22Rv1 (cell line): ENCODE measurements at regions not wholly inside any gene's neighbourhood (a gene's known extent, or its start where the extent isn't known, plus 50 kb on each side); places are given as distances from the start of the nearest gene placed in this dataset.

Source experiments
- H3K27ac ChIP-seq: fragments of 450-650 bp; 2 replicates; pipeline ENCODE4 v1.5.1; 2017
- CTCF ChIP-seq: fragments of 450-650 bp; IDR thresholded peaks from 2 replicates; pipeline ENCODE4 v1.5.1; 2017; ENCODE audit warnings: mild to moderate bottlenecking
- ZFX ChIP-seq: fragments of 450-650 bp; IDR thresholded peaks from 2 replicates; pipeline ENCODE4 v1.6.1; 2017; ENCODE audit warnings: antibody characterized with exemption, borderline replicate concordance

DNA sequence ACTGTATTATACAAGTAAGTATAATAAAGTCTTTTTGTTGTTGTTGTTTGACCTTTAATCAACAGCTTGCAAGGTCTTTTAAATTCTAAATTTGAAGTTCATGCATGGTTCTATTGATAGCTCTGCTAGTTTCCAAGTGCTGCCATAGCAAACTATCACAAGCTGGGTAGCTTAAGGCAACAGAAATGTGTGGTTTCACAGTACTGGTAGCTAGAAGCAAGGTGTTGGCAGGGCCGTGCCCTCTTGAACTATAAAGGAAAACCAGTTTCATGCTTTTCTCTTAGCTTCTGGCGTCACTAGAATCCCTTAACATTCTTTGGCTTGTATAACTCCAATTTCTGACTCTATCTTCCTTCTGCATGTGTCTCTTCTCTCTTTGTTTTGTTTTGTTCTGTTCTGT is 1021.9 kb upstream of the AUTS2 start:
- H3K27ac ChIP-seq = no peak overlapping the region
- TF ChIP-seq CTCF (no peak), ZFX (no peak)

DNA sequence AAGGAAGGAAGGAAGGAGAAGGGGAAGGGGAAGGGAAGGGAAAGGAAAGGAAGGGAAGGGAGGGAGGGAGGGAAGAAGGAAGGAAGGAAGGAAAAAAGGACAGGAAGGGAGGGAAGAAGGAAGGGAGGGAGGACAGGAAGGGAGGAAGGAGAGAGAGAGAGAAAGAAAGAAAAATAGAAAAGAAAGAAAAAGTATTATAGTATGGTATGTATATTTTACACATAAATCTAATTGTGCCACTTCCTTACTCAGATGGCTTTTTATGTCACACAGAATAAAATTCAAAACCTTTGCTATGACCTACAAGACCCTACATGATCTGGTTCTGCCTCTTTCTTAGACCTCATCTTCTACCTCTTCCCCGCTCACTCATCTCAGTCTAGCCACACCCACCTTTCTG is 1016.9 kb upstream of the AUTS2 start:
- TF ChIP-seq ZFX = no peak
- TF ChIP-seq CTCF = no peak
- H3K27ac ChIP-seq = no peak overlapping the region

DNA sequence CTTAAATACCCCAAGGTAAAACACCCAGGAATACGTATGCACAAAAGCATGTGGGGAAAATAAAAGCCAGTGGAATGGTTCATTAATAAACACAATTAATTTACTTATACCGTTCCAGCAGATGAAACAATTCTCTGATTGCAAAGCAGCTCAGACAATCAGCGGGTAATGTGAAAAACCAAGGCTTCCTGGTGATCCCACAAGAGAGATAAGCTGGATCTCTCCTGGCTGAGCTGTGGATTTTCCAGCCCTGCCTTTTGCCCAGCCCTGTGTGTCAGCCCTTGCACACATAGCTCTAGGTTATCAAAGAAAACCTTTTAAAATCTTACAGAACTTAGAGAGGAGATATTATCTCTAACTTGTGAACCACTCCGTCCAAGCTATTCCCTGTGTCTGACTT is 1010.7 kb upstream of the AUTS2 start:
- TF ChIP-seq ZFX (no peak), CTCF (no peak)
- no peak overlapping the region for H3K27ac ChIP-seq

DNA sequence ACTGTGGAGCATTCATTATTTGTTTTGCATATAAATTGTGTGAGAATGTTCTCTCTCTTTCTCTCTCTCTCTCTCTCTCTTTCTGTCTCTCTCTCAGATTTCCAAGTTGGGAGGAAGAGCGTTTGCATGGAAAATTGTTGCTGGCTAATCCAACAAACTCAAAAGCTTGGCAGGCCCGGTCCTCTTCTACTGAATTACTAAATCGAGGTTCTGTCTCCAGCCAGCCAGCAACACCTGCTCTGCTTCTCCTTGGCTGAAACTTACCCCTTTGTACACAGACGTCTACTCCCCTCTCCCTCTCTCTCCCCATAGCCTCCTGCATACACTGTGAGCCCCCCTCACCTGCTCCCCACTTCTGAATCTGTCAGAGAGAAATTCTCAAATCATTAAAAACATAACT is 996.4 kb upstream of the AUTS2 start:
- H3K27ac ChIP-seq = no peak overlapping the region
- TF ChIP-seq CTCF = no peak
- TF ChIP-seq ZFX = no peak

DNA sequence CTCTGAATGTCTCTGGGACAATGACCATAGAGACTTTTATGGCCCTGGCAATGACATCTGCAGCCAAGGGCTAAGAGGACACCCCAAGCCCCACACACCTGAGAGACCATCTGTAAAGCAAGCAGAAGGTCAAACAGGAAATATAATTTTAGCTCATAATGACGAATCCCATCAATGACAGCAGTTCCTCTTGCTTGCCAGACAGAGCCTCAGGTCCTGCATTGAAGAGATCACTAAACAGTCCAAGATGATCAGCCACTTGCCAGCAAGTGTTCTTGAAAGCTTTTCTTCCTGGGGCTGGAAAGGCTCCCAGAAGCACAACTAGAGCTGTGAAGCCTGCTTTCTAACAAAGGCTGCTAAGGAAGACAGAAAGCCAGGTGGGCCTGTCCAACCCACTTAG is 993.7 kb upstream of the AUTS2 start:
- no peak overlapping the region for H3K27ac ChIP-seq
- TF ChIP-seq CTCF (no peak), ZFX (no peak)

DNA sequence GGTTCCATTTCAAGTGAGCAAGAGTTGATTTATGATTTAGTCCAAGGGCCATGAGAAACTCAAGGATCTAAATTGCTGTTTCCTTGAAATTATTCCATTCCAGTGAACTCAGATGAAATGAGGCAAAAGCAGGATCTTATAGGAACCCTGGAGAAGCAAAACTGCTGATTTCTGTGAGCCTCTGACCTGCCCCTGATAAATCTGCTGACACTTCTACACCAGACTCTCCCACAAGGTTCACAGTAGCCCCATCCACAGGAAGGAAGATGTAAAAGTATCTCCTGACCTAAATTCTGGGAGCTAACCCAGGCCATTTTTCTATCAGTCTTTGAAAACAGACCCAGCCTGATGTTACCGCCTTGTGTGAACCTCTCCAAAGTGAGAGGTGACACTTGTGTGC is 987.6 kb upstream of the AUTS2 start:
- TF ChIP-seq CTCF = no peak
- no peak for TF ChIP-seq ZFX
- H3K27ac ChIP-seq = no peak overlapping the region

- no peak for TF ChIP-seq CTCF
- TF ChIP-seq ZFX = no peak
- H3K27ac ChIP-seq = no peak overlapping the region
These were observed 984.9 kb upstream of the AUTS2 start for GRCh38 chr7:68613405-68613804.
